GM13976 (cell line): ENCODE measurements at regions not wholly inside any gene's neighbourhood (a gene's known extent, or its start where the extent isn't known, plus 50 kb on each side); places are given as distances from the start of the nearest gene placed in this dataset.

ENCODE experiments used
- DNase-seq: peaks from one replicate; pipeline ENCODE4 v3.0.0; 2012; ENCODE audit warnings: low spot score
- in situ Hi-C: fragments of 300-500 bp; cut with MboI; formaldehyde crosslinking; loops from one replicate; pipeline ENCODE4 v1.12.0; 2022; ENCODE audit warnings: low sequenced_read_pairs, mixed read lengths, inconsistent platforms; ENCODE audit not compliant: unreplicated experiment
- TF ChIP-seq, protein P1 (sequence below): IDR thresholded peaks from 2 replicates; pipeline ENCODE4 v1.5.1; 2012; ENCODE audit warnings: borderline replicate concordance, mild to moderate bottlenecking; ENCODE audit not compliant: insufficient read depth; ENCODE audit errors: extremely low read depth, missing control alignments, control extremely low read depth

DNA sequence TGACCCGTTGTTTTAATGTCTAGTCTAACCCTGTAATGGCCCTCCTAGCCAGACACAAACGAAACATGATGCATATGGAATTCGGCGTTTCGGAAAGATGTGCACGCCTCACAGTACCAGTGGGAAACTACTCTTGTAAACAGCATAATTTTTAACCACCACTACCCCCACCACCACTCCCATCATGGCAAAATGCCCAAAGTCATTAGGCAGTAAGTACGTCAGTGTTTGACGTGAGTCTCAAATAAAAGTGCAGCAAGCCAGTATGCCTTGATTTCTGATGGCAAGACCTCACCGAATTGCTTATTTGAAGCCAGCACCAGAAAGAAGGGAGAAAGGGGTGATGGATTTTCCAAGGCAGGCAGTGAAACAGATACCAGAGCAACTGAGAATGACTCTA lies 71.4 kb downstream of the ADRB2 start:
- no peak for DNase-seq
- in situ Hi-C loops: no loop called here
- TF ChIP-seq, protein P1, sequence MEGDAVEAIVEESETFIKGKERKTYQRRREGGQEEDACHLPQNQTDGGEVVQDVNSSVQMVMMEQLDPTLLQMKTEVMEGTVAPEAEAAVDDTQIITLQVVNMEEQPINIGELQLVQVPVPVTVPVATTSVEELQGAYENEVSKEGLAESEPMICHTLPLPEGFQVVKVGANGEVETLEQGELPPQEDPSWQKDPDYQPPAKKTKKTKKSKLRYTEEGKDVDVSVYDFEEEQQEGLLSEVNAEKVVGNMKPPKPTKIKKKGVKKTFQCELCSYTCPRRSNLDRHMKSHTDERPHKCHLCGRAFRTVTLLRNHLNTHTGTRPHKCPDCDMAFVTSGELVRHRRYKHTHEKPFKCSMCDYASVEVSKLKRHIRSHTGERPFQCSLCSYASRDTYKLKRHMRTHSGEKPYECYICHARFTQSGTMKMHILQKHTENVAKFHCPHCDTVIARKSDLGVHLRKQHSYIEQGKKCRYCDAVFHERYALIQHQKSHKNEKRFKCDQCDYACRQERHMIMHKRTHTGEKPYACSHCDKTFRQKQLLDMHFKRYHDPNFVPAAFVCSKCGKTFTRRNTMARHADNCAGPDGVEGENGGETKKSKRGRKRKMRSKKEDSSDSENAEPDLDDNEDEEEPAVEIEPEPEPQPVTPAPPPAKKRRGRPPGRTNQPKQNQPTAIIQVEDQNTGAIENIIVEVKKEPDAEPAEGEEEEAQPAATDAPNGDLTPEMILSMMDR: no peak

DNA sequence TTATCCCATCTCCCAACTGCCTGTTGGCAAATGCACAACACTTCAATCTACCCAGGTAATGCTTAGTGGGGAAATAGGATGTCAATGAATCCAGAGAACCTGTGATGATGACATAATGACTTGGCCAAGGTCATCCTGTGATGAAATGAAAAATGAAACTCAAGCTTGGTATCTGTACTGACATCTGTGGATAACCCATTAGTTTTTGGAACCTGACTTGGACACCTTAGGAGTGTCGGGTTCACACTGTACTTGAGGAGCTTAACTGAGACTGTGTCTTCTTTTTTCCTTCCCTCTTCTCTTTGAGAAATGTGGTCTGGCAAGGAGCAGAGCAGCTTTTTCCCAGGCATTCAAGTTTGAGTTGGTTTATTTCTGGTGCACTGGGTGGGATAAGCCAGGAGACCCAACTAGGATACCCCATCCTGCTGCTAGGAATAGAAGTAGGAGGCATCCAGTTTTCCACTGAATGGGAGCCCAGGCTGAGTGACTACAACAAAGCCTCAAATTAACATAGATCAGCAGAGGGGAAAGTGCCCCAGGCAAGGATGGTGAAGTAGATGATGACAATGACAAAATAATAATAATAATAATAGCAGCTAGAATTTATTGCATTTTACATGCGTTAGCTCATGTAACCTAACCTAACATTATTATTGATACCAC lies 72.1 kb downstream of the ADRB2 start:
- in situ Hi-C loops: no loop called here
- no peak for DNase-seq
- TF ChIP-seq, protein P1: no peak

DNA sequence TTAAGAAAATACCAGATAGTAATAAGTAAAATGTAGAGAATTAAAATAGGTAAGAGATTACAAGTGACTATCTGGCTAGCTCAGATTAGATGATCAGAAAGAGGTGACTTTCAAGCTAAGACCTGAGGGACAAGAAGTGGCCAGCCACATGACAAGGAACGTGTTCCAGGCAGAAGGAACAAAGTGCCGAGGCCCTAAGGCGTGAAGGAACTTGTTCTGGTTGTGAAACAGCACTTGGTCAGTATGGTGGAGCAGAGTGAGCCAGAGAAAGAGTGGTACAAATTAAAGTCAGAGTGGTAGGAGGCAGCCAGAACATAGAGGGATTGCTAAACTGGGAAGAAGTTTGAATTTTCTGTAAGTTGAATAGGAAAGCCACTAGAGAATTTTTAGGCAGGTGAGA lies 73.6 kb downstream of the ADRB2 start:
- TF ChIP-seq, protein P1: no peak
- in situ Hi-C loops: no loop called here
- DNase-seq: no peak

DNA sequence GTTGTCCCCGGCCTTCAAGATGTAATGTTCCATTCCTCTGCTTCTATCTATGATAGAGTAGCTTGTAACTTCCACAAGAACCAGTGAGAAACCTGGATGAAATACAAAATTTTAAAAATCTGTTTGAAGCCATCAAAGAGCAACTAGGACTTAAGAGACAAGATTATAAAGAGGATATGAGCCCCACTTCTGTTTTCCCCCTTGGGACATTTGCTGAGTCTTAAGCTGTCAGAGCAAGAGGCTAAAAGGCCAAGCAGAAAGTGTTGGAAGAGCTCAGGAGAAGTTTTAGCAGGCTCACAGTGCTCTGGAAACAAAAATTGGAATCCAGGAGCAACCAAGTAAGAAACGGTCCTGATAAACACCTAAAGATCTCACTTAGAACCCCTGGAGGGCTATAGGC lies 76.1 kb downstream of the ADRB2 start:
- TF ChIP-seq, protein P1: no peak
- in situ Hi-C loops: no loop called here
- no peak for DNase-seq

DNA sequence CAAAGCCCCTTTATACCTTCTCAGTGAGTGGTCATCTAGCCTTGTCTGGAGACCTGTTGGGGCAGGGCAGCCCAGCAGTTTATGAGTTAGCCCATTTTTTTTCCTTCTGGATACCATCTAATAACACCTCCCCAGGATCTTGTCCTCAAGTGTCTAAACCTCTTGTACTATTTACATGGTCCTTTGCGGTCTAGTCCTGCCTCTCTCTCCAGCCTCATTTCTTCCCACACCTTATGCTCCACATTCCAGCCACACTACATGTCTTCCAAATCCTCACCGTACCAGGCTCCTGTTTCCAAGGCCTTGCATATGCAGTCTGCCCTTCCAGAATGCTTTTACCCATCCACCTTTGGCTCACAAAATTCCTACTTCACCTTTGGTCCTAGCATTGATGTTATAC lies 77.2 kb downstream of the ADRB2 start:
- in situ Hi-C loops: no loop called here
- no peak for DNase-seq
- TF ChIP-seq, protein P1: no peak

DNA sequence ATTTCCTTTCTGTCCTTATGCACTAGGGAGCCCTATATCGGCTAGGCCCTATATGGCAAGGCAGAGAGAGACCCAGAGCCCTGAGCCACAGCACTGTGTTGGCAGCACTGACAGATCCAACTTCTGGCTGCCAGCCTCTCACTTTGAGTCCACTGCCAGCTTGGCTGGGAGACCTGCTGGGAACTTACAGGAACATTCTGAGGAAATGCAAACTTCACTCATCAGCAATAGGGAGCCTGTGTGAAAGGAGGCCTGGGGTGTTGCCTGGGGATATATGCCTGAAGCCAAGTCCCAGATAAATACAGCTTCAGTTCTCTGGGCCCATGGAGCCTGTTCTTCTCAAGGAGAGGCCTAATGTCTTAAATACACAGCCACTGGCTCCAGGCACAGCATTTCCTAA lies 78.0 kb downstream of the ADRB2 start:
- TF ChIP-seq, protein P1: no peak
- DNase-seq: no peak
- in situ Hi-C loops: no loop called here
